ENCODE measurements at regions not wholly inside any gene's neighbourhood (a gene's known extent, or its start where the extent isn't known, plus 50 kb on each side); places are given as distances from the start of the nearest gene placed in this dataset.

DNA sequence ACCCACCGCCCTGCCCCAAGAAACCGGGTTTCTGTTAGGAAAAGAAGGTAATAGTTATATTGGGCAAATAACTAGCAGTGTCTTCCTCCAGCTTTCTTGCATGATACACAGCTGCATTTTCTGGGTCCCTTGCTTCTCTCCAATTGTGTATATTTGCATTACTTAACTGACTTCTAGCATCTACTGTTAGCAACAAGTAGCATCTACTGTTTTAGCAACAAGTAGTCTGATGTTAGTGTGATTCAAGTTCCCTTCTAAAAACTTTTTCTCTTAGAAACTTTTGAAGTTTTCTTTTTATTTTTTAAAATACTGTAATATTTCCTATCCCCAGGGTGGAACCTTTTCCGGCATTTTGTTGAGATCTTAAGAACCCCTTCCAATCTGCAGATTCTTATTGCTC, 221.2 kb downstream of the CLIC5 start:
- no peak for DNase-seq (ENCODE audit: extremely low spot score, insufficient read length, low read depth)
- FAIRE-seq, result no peak

- DNase-seq (ENCODE audit: extremely low spot score, insufficient read length, low read depth) (no peak), FAIRE-seq (no peak)
Observed at GRCh38 chr6:45791211-45792168, 224.2 kb downstream of the CLIC5 start.

DNA sequence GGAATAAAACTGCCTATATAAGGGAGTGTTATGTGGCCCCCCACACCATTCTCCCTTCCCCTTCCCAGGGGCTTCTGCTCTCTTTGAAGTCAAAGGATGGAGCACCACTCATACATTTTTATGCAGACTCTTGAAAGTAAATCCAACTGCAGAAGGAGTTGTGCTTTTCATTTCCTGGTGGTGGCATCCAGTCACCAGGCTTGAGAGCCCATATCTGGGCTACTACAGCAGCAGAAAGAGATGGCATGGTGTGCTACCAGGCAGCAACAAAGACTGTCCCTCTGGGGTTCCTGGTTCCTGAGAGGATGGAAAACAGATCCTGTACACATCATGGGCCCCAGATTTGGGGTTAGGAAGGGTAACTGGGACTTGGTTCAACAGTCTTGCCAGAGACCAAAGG, 226.4 kb downstream of the CLIC5 start:
- DNase-seq (ENCODE audit: extremely low spot score, insufficient read length, low read depth) (no peak), FAIRE-seq (no peak)

DNA sequence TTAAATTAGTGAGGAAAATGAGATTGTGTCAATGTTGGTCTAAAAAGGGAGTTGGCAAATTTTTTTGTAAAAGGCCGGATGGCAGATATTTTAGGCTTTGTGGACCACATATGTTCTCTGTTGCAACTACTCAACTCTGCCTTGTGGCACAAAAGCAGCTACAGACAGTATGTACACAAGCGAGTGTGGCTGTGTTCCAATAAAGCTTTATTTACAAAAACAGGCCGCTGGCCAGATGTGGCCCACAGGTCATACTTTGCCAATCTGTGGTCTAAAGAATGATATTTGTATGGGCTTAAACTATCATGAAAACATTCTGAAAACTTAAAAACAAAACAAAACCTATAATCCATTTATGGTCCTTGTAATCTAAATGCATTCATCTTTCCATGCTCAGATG, 228.3 kb downstream of the CLIC5 start:
- DNase-seq (ENCODE audit: extremely low spot score, insufficient read length, low read depth), result no peak

DNA sequence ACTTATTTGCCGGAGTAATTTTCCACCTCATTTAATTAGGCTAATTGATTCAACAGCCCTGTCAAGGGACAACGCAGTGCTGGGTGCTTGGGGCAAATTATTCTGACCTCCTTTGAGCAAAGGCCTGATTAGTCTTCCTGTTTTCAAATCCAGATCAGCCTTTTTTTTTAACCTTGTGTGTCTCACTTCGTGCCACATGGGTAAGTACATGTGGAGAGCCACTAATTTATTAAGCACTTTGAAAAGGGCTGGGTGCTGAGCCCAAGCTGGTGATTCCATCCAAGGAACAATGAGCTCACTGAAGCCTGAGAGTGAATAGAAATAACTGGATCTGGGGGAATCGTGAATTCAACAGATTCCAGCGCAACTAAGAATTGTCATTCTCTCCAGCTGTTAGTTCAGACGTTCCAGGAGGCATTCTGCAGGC, 229.3 kb downstream of the CLIC5 start:
- no peak for FAIRE-seq
- DNase-seq (ENCODE audit: extremely low spot score, insufficient read length, low read depth), result no peak

More for the DNA sequence above, 228.3 kb downstream of the CLIC5 start:
- no peak for FAIRE-seq

- DNase-seq (ENCODE audit: extremely low spot score, insufficient read length, low read depth) (no peak), FAIRE-seq (no peak)
Observed at GRCh38 chr6:45784250-45784649, 231.4 kb downstream of the CLIC5 start.

GRCh38 chr6:45783716-45784115, 231.9 kb downstream of the CLIC5 start:
- DNase-seq (ENCODE audit: extremely low spot score, insufficient read length, low read depth) (no peak), FAIRE-seq (no peak)

DNA sequence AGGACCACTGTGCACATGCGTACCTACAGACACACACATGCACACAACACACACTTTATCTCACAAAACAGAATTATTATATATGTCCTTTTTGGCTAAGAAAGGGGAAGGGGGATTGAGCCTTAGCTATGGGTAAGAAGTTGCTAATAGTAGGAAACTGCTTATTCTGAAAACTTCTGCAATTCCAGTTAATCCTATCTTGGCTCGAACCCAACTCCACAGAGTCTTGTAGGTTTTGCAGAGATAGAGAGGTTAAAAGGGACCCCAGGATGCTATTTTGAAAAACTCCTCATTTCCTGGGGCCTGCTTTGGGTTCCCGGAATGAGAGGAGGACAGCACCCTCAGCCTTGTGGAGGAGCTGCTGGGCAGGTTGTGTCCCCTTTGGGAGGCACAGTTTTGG, 233.8 kb downstream of the CLIC5 start:
- FAIRE-seq, result no peak
- no peak for DNase-seq (ENCODE audit: extremely low spot score, insufficient read length, low read depth)

GRCh38 chr6:45780523-45780922, 235.1 kb downstream of the CLIC5 start:
- no peak for FAIRE-seq
- DNase-seq (ENCODE audit: extremely low spot score, insufficient read length, low read depth), result no peak

DNA sequence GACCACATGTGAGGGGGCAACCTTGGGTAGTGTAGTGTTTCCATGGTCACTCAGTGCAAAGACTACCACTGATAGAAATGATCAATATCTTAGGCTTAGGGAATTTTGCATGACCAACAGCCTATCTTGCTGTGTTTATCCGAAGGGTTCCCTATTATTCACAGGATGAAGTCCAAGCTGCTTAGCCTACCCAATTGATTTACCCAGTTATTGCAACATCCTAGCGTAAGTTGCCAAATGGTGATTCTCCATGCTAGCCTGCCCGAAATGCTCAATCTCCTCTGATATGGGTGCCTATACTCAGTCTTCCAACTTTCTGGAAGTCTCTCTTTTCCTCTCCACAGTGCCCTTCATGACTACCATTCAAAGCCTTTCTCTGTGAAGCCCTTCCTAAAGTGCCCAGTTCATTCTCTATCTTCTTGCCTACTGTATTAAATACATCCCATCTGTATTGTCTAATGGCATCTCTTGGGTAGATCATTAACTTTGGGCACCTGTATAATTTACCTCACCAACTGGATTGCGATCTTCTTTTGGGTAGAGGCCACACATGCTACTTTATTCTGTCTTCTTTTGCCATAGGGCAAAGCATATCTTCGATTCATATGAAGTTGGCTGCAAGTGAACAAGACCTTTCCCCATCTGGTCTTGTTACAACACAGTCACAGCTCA, 240.5 kb downstream of the CLIC5 start:
- FAIRE-seq, result no peak
- no peak for DNase-seq (ENCODE audit: extremely low spot score, insufficient read length, low read depth)

DNA sequence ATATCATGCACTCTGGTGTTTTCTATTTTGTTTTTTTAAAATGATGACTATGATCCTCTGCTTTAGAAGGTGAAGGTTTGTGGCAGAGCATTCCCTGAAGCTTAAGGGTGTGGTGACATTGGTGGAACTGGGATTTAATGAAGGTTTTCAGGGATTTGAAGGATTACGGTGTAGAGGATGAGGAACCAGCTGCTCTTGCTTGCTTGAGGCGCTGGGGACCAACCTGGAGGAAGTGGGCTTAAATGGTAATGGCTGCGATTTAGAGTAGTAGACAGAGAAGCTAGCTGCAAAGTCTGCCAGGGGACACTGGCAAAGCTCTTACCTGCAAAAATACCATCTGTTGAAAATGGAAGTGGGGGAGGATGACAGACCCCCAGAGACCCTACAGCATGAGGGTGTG, 241.8 kb downstream of the CLIC5 start:
- no peak for FAIRE-seq
- DNase-seq (ENCODE audit: extremely low spot score, insufficient read length, low read depth), result no peak

DNA sequence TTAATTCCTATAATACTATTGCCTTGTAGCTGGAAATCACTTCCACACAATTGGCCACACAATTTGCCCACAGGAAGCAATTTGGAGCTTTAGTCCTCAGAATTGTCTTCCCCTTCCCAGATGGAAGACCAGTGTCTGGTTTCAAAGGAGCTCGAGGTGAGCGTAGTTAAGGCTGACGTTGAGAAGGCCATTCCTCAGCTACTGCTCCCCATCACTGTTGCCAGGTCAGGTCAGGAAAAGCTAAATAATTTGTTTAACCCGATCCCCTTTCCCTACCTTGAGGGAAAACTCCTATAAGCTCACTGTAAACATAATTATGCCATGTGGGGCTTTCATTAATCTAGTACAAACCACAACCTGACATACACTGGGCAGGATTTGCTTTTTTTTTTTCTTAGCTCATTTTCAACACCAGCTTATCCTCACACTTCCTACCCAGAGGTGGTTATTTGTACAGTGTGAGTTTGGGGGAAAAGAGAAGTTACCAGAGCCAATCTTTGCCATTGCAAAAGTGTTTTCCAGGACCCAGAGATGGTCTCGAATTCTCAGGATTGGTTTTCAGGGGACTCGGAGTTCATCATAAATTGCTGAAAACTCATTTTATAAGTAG, 242.7 kb downstream of the CLIC5 start:
- FAIRE-seq (no peak), DNase-seq (ENCODE audit: extremely low spot score, insufficient read length, low read depth) (no peak)

DNA sequence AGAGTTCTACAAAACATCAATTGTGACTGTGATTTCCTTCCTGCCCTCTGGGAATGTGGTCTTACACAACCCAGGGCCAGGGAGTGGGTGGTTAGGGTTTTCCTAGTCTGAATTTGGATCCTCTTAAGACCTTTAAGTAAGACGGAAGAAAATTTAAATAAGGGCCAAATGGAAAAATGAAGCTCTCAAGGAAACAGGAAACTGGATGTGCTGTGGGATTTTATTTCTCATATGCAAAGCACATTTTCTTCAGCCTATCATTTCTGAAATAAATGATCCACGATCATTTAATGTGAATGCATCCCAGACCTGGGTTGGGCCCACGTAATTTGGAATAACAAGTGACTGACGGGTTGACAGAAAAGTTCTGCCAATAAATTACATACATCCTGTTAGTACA, 243.6 kb downstream of the CLIC5 start:
- FAIRE-seq, result no peak
- no peak for DNase-seq (ENCODE audit: extremely low spot score, insufficient read length, low read depth)

- DNase-seq (ENCODE audit: extremely low spot score, insufficient read length, low read depth) (no peak), FAIRE-seq (peak; percentile 5)
Observed at GRCh38 chr6:45763281-45763680, 252.4 kb downstream of the CLIC5 start.

- FAIRE-seq (no peak), DNase-seq (ENCODE audit: extremely low spot score, insufficient read length, low read depth) (no peak)
Observed at GRCh38 chr6:45759472-45759810, 256.2 kb downstream of the CLIC5 start.

- FAIRE-seq (no peak), DNase-seq (ENCODE audit: extremely low spot score, insufficient read length, low read depth) (no peak)
Observed at GRCh38 chr6:45758787-45759471, 256.7 kb downstream of the CLIC5 start.

- DNase-seq (ENCODE audit: extremely low spot score, insufficient read length, low read depth), result no peak
- no peak for FAIRE-seq
Observed at GRCh38 chr6:45757443-45758130, 258.1 kb downstream of the CLIC5 start.

DNA sequence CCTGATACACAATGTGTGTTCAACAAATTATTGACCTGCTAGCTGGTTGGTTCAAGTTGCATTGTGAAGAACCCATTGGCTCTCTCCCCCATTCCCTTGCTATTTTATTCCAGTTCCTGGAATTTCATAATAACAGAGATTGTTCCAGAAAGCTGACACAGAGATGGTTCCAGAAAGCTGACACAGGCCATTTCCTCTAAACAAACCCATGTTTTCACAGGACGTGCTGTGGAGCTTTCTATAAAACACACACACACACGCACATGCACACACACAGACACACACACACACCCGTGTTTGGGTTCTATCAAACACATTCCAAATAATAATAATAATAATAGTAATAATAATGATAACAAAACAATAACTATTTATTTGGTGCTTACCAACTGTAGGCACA, 259.1 kb downstream of the CLIC5 start:
- FAIRE-seq (no peak), DNase-seq (ENCODE audit: extremely low spot score, insufficient read length, low read depth) (no peak)

DNA sequence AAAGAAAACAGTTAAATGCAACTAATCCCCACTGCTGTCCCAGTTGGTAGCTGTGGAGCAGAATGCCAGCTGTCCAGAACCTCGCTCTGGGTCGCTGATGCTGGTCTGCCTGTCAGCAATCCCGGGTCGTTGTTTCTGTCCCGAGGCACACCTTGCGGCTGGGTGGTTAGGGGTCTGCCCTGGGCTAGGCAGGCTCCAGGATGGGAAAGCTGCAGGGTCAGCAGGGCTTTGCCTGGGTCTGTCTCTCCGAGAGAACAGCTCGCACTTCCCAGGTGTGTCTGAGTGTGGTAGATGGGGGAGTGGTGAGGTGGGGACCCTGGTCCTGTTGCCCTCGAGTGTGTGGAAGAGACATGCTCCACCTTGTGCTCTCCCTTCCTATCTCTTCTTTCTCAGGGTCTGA, 261.2 kb downstream of the CLIC5 start:
- DNase-seq (ENCODE audit: extremely low spot score, insufficient read length, low read depth) (no peak), FAIRE-seq (no peak)

- DNase-seq (ENCODE audit: extremely low spot score, insufficient read length, low read depth) (no peak), FAIRE-seq (no peak)
Observed at GRCh38 chr6:45746046-45746445, 269.6 kb downstream of the CLIC5 start.
